Upper lobe of right lung (tissue), 1 donor: ENCODE measurements at regions not wholly inside any gene's neighbourhood (a gene's known extent, or its start where the extent isn't known, plus 50 kb on each side); places are given as distances from the start of the nearest gene placed in this dataset.

Experiments
- ATAC-seq: fragments of 200-7000 bp; cut with Tn5 transposase; one replicate; pipeline ENCODE4 v1.9.1; 2020; ENCODE audit warnings: mild to moderate bottlenecking, moderate library complexity
- DNase-seq: peaks from one replicate; pipeline ENCODE4 v3.0.0-alpha.2; 2020
- H3K27ac ChIP-seq: fragments of 200-600 bp; one replicate; pipeline ENCODE4 v1.8.0; 2022
- H3K27me3 ChIP-seq: fragments of 200-600 bp; one replicate; pipeline ENCODE4 v1.8.0; 2022; ENCODE audit warnings: mild to moderate bottlenecking
- H3K36me3 ChIP-seq: fragments of 200-600 bp; one replicate; pipeline ENCODE4 v1.8.0; 2022
- H3K4me1 ChIP-seq: fragments of 200-600 bp; one replicate; pipeline ENCODE4 v1.8.0; 2022
- H3K4me3 ChIP-seq: fragments of 200-600 bp; one replicate; pipeline ENCODE4 v1.8.0; 2022; ENCODE audit warnings: mild to moderate bottlenecking
- H3K9me3 ChIP-seq: fragments of 200-600 bp; one replicate; pipeline ENCODE4 v1.8.0; 2022
- CTCF ChIP-seq: fragments of 200-600 bp; IDR thresholded peaks from one replicate; pipeline ENCODE4 v1.8.0; 2022; ENCODE audit warnings: antibody characterized with exemption
- intact Hi-C: fragments of 100-400 bp; cut with DNase I; formaldehyde crosslinking; loops from one replicate; pipeline ENCODE4 v1.11.0; 2022
- donor health status: DM: no; HTN: yes; CAD: no; lungs with severe emphysema.

GRCh38 chr13:47351798-47352197 lies 454.9 kb upstream of the HTR2A start:
- Histone ChIP-seq H3K9me3 (no peaks in the 10 kb centered on the region), H3K4me3 (no peak overlapping the region), H3K4me1 (no peaks in the 10 kb centered on the region), H3K27me3 (no peaks in the 10 kb centered on the region), H3K27ac (no peak overlapping the region), H3K36me3 (no peaks in the 10 kb centered on the region)
- DNase-seq, result no peak
- intact Hi-C loops, result no loop called here
- no peak for TF ChIP-seq CTCF
- no peak for ATAC-seq

- no peaks in the 10 kb centered on the region for H3K36me3 ChIP-seq
- H3K9me3 ChIP-seq, result no peaks in the 10 kb centered on the region
- H3K4me3 ChIP-seq, result no peak overlapping the region
- TF ChIP-seq CTCF, result no peak
- no peak overlapping the region for H3K27ac ChIP-seq
- no peak for ATAC-seq
- intact Hi-C loops, result no loop called here
- no peaks in the 10 kb centered on the region for H3K27me3 ChIP-seq
- no peak for DNase-seq
- no peaks in the 10 kb centered on the region for H3K4me1 ChIP-seq
Observed at GRCh38 chr13:47350334-47351124, 453.7 kb upstream of the HTR2A start.

- H3K36me3 ChIP-seq, result no peaks in the 10 kb centered on the region
- H3K27me3 ChIP-seq, result no peaks in the 10 kb centered on the region
- no peak overlapping the region for H3K27ac ChIP-seq
- H3K4me3 ChIP-seq, result no peak overlapping the region
- TF ChIP-seq CTCF, result no peak
- DNase-seq, result no peak
- intact Hi-C loops, result no loop called here
- ATAC-seq, result no peak
- no peaks in the 10 kb centered on the region for H3K9me3 ChIP-seq
- H3K4me1 ChIP-seq, result no peaks in the 10 kb centered on the region
Observed at GRCh38 chr13:47349211-47349610, 452.4 kb upstream of the HTR2A start.

- no peak for ATAC-seq
- DNase-seq, result no peak
- H3K4me1 ChIP-seq, result no peaks in the 10 kb centered on the region
- no peak overlapping the region for H3K4me3 ChIP-seq
- intact Hi-C loops, result no loop called here
- H3K27me3 ChIP-seq, result no peaks in the 10 kb centered on the region
- H3K36me3 ChIP-seq, result no peaks in the 10 kb centered on the region
- TF ChIP-seq CTCF, result no peak
- H3K9me3 ChIP-seq, result no peaks in the 10 kb centered on the region
- H3K27ac ChIP-seq, result no peak overlapping the region
Observed at GRCh38 chr13:47337781-47338507, 441.1 kb upstream of the HTR2A start.

- DNase-seq (no peak), ATAC-seq (no peak)
- Histone ChIP-seq H3K4me1 (no peaks in the 10 kb centered on the region), H3K4me3 (no peak overlapping the region), H3K27ac (no peak overlapping the region), H3K9me3 (no peaks in the 10 kb centered on the region), H3K36me3 (no peaks in the 10 kb centered on the region), H3K27me3 (no peaks in the 10 kb centered on the region)
- intact Hi-C loops, result no loop called here
- TF ChIP-seq CTCF, result no peak
Observed at GRCh38 chr13:47334173-47334572, 437.3 kb upstream of the HTR2A start.
